HepG2 (cell line): ENCODE measurements at regions not wholly inside any gene's neighbourhood (a gene's known extent, or its start where the extent isn't known, plus 50 kb on each side); places are given as distances from the start of the nearest gene placed in this dataset.

Experiments
- ATAC-seq: fragments of 200-7000 bp; cut with Tn5 transposase; 3 replicates; pipeline ENCODE4 v1.9.1; 2020; ENCODE audit warnings: mild to moderate bottlenecking, moderate library complexity
- BruUV-seq: library from RNA; stranded (reverse); fragments of 400-500 nt; replicated peaks from 2 replicates; lab custom pipeline; 2021; lab: Mats Ljungman, UMichigan
- CTCF ChIA-PET: fragments of 300-600 bp; formaldehyde crosslinking; extraction: SDS; loops from one replicate; lab custom pipeline; 2021; ENCODE audit warnings: low total read pairs, inconsistent platforms, low intra/inter-chr PET ratio; lab: Yijun Ruan, JAX
- POLR2A ChIA-PET: fragments of 350-600 bp; sonication (Branson Sonifier 250); formaldehyde crosslinking; loops from one replicate; lab custom pipeline; 2020; ENCODE audit warnings: antibody characterized with exemption, inconsistent platforms; lab: Yijun Ruan, JAX
- DNase-seq: peaks from one replicate; pipeline ENCODE4 v3.0.0-alpha.2; 2015; ENCODE audit warnings: low spot score
- FAIRE-seq: peaks from 3 replicates; lab custom pipeline; 2011; peaks lifted over from hg19 to GRCh38; lab: Jason Lieb, UNC
- H2AFZ ChIP-seq: one replicate; pipeline ENCODE4 v1.6.1; 2011; ENCODE audit warnings: low read length, inconsistent platforms
- H3K27ac ChIP-seq: fragments of 300-600 bp; 3 replicates; pipeline ENCODE4 v1.8.0; 2011; ENCODE audit warnings: mixed run types, mild to moderate bottlenecking, mixed read lengths, low read length, inconsistent platforms; ENCODE audit not compliant: insufficient read depth; ENCODE audit errors: extremely low read length
- H3K27me3 ChIP-seq, 2 experiments: fragments of 200-600 bp in 1 of 2; 2 replicates in 1 of 2; 3 replicates in 1 of 2; pipeline versions ENCODE4 v1.6.0 to v1.8.0; 2011; ENCODE audit warnings: low read length in 2 of 2, mild to moderate bottlenecking in 2 of 2, moderate library complexity in 2 of 2, inconsistent platforms in 1 of 2; ENCODE audit not compliant: insufficient read depth in 2 of 2, control insufficient read depth in 1 of 2
- H3K36me3 ChIP-seq, 2 experiments: fragments of 200-600 bp in 1 of 2; replicated peaks in 1 of 2; 2 replicates in 1 of 2; 3 replicates in 1 of 2; pipeline versions ENCODE4 v1.5.1 to v1.8.0; 2011; ENCODE audit warnings: low read length in 2 of 2, inconsistent platforms in 1 of 2; ENCODE audit not compliant: insufficient read depth in 2 of 2, control insufficient read depth in 1 of 2
- H3K4me1 ChIP-seq: 2 replicates; pipeline ENCODE4 v1.5.1; 2012; ENCODE audit warnings: low read length, inconsistent platforms; ENCODE audit not compliant: insufficient read depth
- H3K4me2 ChIP-seq: 2 replicates; pipeline ENCODE4 v1.6.0; 2011; ENCODE audit warnings: low read depth, low read length, inconsistent platforms
- H3K4me3 ChIP-seq, 3 experiments: fragments of 200-600 bp in 1 of 3; sonication (generic), shearing (Covaris generic) in 1 of 3; replicated peaks in 1 of 3; 2 replicates each; pipeline ENCODE4 v1.5.1; 2011 to 2016; ENCODE audit warnings: low read length in 3 of 3, inconsistent platforms in 2 of 3, low read depth in 2 of 3, mild to moderate bottlenecking in 2 of 3, control low read depth in 1 of 3, mixed read lengths in 1 of 3; ENCODE audit not compliant: insufficient read depth in 1 of 3
- H3K79me2 ChIP-seq: one replicate; pipeline ENCODE4 v1.6.1; 2011; ENCODE audit warnings: low read length, inconsistent platforms; ENCODE audit not compliant: insufficient read depth
- H3K9ac ChIP-seq: 2 replicates; pipeline ENCODE4 v1.6.0; 2011; ENCODE audit warnings: mild to moderate bottlenecking, low read depth, low read length, inconsistent platforms; ENCODE audit not compliant: insufficient read depth
- H3K9me3 ChIP-seq: 2 replicates; pipeline ENCODE4 v1.5.1; 2012; ENCODE audit warnings: mild to moderate bottlenecking, low read length
- H4K20me1 ChIP-seq: 2 replicates; pipeline ENCODE4 v1.6.0; 2011; ENCODE audit warnings: inconsistent platforms, mild to moderate bottlenecking, low read length, moderate library complexity; ENCODE audit not compliant: insufficient read depth
- GRHL1 ChIP-seq: sonication (generic); formaldehyde crosslinking; conservative IDR thresholded peaks from 2 replicates; pipeline ENCODE4 v1.8.0; 2022; ENCODE audit warnings: missing genetic modification reagents
- MAFF ChIP-seq: IDR thresholded peaks from 2 replicates; pipeline ENCODE4 v1.6.1; 2011; ENCODE audit warnings: low read depth, low read length, improper control_type of control experiment
- MAFK ChIP-seq, 2 experiments: IDR thresholded peaks in 1 of 2; conservative IDR thresholded peaks in 1 of 2; 2 replicates each; pipeline ENCODE4 v1.6.1; 2011; ENCODE audit warnings: improper control_type of control experiment in 2 of 2, low read length in 2 of 2
- NFYB ChIP-seq: sonication (generic); formaldehyde crosslinking; IDR thresholded peaks from 2 replicates; pipeline ENCODE4 v1.4.0; 2020; ENCODE audit warnings: missing genetic modification reagents
- POLR2G ChIP-seq: fragments of 200-400 bp; formaldehyde crosslinking; IDR thresholded peaks from 2 replicates; pipeline ENCODE4 v1.6.1; 2018; ENCODE audit warnings: mild to moderate bottlenecking, low read depth, low read length, moderate library complexity
- SIX4 ChIP-seq: sonication (generic); formaldehyde crosslinking; IDR thresholded peaks from 2 replicates; pipeline ENCODE4 v1.4.0; 2020; ENCODE audit warnings: missing genetic modification reagents
- ZHX2 ChIP-seq, 2 experiments: sonication (generic) in 1 of 2; formaldehyde crosslinking in 1 of 2; IDR thresholded peaks; 2 replicates each; pipeline versions ENCODE4 v1.6.1 to v1.9.0; 2014 to 2022; ENCODE audit warnings: antibody characterized with exemption in 1 of 2, borderline replicate concordance in 1 of 2, inconsistent platforms in 1 of 2, low read depth in 1 of 2, missing genetic modification reagents in 1 of 2
- ZNF691 ChIP-seq: sonication (generic); formaldehyde crosslinking; IDR thresholded peaks from 2 replicates; pipeline ENCODE4 v1.4.0; 2020; ENCODE audit warnings: missing genetic modification reagents, low read depth, mild to moderate bottlenecking, borderline replicate concordance
- whole genome bisulfite sequencing: methylation state at CpG from one replicate; pipeline ENCODE4 v1.1.6; 2017; ENCODE audit warnings: low lambda C conversion rate; 5-methylcytosine and 5-hydroxymethylcytosine counted together
- in situ Hi-C: cut with HindIII; loops from 2 replicates; pipeline ENCODE4 v1.10.0; 2017; ENCODE audit warnings: low pct_unique_long_range_greater_than_20kb; ENCODE audit not compliant: extremely low pct_ligation_motif_present
- intact Hi-C: fragments of 100-400 bp; cut with micrococcal nuclease; formaldehyde crosslinking; loops from one replicate; pipeline ENCODE4 v1.10.0; 2022; ENCODE audit not compliant: unreplicated experiment

DNA sequence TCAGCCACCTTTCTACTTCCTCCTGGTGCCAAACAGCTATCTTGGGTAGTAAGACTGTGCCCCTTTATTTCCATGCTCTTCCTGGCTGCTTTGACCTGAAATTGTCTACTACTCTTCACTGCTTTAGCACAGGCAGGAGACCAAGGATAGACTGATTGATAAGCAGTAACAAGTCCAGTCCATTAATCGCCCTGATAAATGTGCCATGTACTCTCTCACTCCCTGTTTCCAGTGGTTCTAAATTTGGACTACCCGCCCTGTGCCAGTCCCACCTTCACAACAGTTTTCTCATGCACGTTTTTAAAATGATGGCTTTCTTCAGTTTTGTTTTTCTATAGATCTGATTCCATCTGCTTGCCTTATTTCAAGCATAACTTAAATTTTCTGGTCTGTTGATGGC lies 189.6 kb upstream of the RBMS1 start (continued):
- TF ChIP-seq ZHX2 (IDR thresholded peaks at IDR 0.05; ENCODE audit: low read depth) (no peak), ZHX2 (CRISPR knock-in tag; IDR thresholded peaks at IDR 0.05; ENCODE audit: borderline replicate concordance) (no peak), ZNF691 (CRISPR knock-in tag) (no peak)

GRCh38 chr2:160687629-160688028 lies 194.0 kb upstream of the RBMS1 start:
- no peaks in the 10 kb centered on the region for H4K20me1 ChIP-seq
- BruUV-seq: no TSS peak
- H3K4me3 ChIP-seq: no peak overlapping the region
- FAIRE-seq: no peak
- no peaks in the 10 kb centered on the region for H3K9me3 ChIP-seq
- H3K9ac ChIP-seq: no peak overlapping the region
- H3K4me1 ChIP-seq: no peaks in the 10 kb centered on the region
- no peaks in the 10 kb centered on the region for H3K79me2 ChIP-seq
- 40% methylated on average over 7 of the region's 7 CpGs for whole genome bisulfite sequencing
- H3K36me3 ChIP-seq: no peaks in the 10 kb centered on the region
- H3K27ac ChIP-seq: no peak overlapping the region
- CTCF ChIA-PET: no interaction called here
- in situ Hi-C loops (no loop called here), intact Hi-C loops (no loop called here)
- H2AFZ ChIP-seq: no peak overlapping the region
- ATAC-seq: no peak
- no peaks in the 10 kb centered on the region for H3K27me3 ChIP-seq
- no peak for TF ChIP-seq POLR2G
- no peak for TF ChIP-seq SIX4
- TF ChIP-seq GRHL1 (CRISPR knock-in tag): no peak
- TF ChIP-seq MAFK (conservative IDR thresholded peaks at IDR 0.05 in 1 of 2, IDR thresholded peaks at IDR 0.05 in 1 of 2; ENCODE audit: low read length in 2 of 2): peak; percentile 89 to 93
- TF ChIP-seq NFYB (CRISPR knock-in tag): no peak
- peak; percentile 91 for TF ChIP-seq MAFF
- POLR2A ChIA-PET: no interaction called here
- H3K4me2 ChIP-seq: no peak overlapping the region
- DNase-seq: no peak
